ENCODE measurements at regions not wholly inside any gene's neighbourhood (a gene's known extent, or its start where the extent isn't known, plus 50 kb on each side); places are given as distances from the start of the nearest gene placed in this dataset.
"Not testable (repeated sequence)": the region's sequence is repeated elsewhere in the genome, so short reads cannot be mapped to it uniquely, and the experiment has no call there.

GRCh38 chr3:178087376-178087775 lies 448.9 kb upstream of the KCNMB2 start:
- no peak for DNase-seq (ENCODE audit: low read depth in 2 of 2)

GRCh38 chr3:178088963-178089362 lies 447.3 kb upstream of the KCNMB2 start:
- no peak for DNase-seq (ENCODE audit: low read depth in 2 of 2)

GRCh38 chr3:178090899-178091298 lies 445.3 kb upstream of the KCNMB2 start:
- no peak for DNase-seq (ENCODE audit: low read depth in 2 of 2)

GRCh38 chr3:178095522-178095921 lies 440.7 kb upstream of the KCNMB2 start:
- DNase-seq (ENCODE audit: low read depth in 2 of 2): no peak

GRCh38 chr3:178096955-178097354 lies 439.3 kb upstream of the KCNMB2 start:
- no peak for DNase-seq (ENCODE audit: low read depth in 2 of 2)

- DNase-seq (ENCODE audit: low read depth in 2 of 2): no peak
Measured at GRCh38 chr3:178097576-178097975, 438.7 kb upstream of the KCNMB2 start.

GRCh38 chr3:178099274-178099673 lies 437.0 kb upstream of the KCNMB2 start:
- no peak for DNase-seq (ENCODE audit: low read depth in 2 of 2)

GRCh38 chr3:178099862-178100261 lies 436.4 kb upstream of the KCNMB2 start:
- DNase-seq (ENCODE audit: low read depth in 2 of 2): no peak

GRCh38 chr3:178100908-178101307 lies 435.3 kb upstream of the KCNMB2 start:
- no peak for DNase-seq (ENCODE audit: low read depth in 2 of 2)

- DNase-seq (ENCODE audit: low read depth in 2 of 2): no peak
Measured at GRCh38 chr3:178103140-178103539, 433.1 kb upstream of the KCNMB2 start.

GRCh38 chr3:178107804-178108203 lies 428.4 kb upstream of the KCNMB2 start:
- no peak for DNase-seq (ENCODE audit: low read depth in 2 of 2)

GRCh38 chr3:178109691-178110090 lies 426.5 kb upstream of the KCNMB2 start:
- DNase-seq (ENCODE audit: low read depth in 2 of 2): no peak

- DNase-seq (ENCODE audit: low read depth in 2 of 2): no peak
Measured at GRCh38 chr3:178112134-178112533, 424.1 kb upstream of the KCNMB2 start.

- DNase-seq (ENCODE audit: low read depth in 2 of 2): not testable (repeated sequence)
Measured at GRCh38 chr3:178112552-178112951, 423.7 kb upstream of the KCNMB2 start.

GRCh38 chr3:178117641-178118040 lies 418.6 kb upstream of the KCNMB2 start:
- no peak for DNase-seq (ENCODE audit: low read depth in 2 of 2)

GRCh38 chr3:178119608-178120295 lies 416.5 kb upstream of the KCNMB2 start:
- not testable (repeated sequence) for DNase-seq (ENCODE audit: low read depth in 2 of 2)

- DNase-seq (ENCODE audit: low read depth in 2 of 2): no peak
Measured at GRCh38 chr3:178120367-178120766, 415.9 kb upstream of the KCNMB2 start.

GRCh38 chr3:178126686-178127085 lies 409.6 kb upstream of the KCNMB2 start:
- no peak for DNase-seq (ENCODE audit: low read depth in 2 of 2)

- no peak for DNase-seq (ENCODE audit: low read depth in 2 of 2)
Measured at GRCh38 chr3:178127221-178127620, 409.0 kb upstream of the KCNMB2 start.

- no peak for DNase-seq (ENCODE audit: low read depth in 2 of 2)
Measured at GRCh38 chr3:178129109-178129508, 407.1 kb upstream of the KCNMB2 start.

GRCh38 chr3:178131801-178132200 lies 404.4 kb upstream of the KCNMB2 start:
- no peak for DNase-seq (ENCODE audit: low read depth in 2 of 2)

- DNase-seq (ENCODE audit: low read depth in 2 of 2): no peak
Measured at GRCh38 chr3:178137206-178137605, 399.0 kb upstream of the KCNMB2 start.

GRCh38 chr3:178137831-178138230 lies 398.4 kb upstream of the KCNMB2 start:
- DNase-seq (ENCODE audit: low read depth in 2 of 2): no peak

- DNase-seq (ENCODE audit: low read depth in 2 of 2): no peak
Measured at GRCh38 chr3:178139116-178139515, 397.1 kb upstream of the KCNMB2 start.

All from stimulated activated CD8-positive, alpha-beta memory T cell treated with anti-CD3 and anti-CD28 coated beads, Interleukin-2, amount 100 ng/mL, for 48 hours (primary cell).